ENCODE measurements at regions not wholly inside any gene's neighbourhood (a gene's known extent, or its start where the extent isn't known, plus 50 kb on each side); places are given as distances from the start of the nearest gene placed in this dataset.
"Not testable (repeated sequence)": the region's sequence is repeated elsewhere in the genome, so short reads cannot be mapped to it uniquely, and the experiment has no call there.

GRCh38 chr4:79609817-79610216 is 201.8 kb upstream of the GK2 start:
- no peak for DNase-seq (ENCODE audit: low read depth)

GRCh38 chr4:79607979-79608378 is 200.0 kb upstream of the GK2 start:
- DNase-seq (ENCODE audit: low read depth): no peak

GRCh38 chr4:79604152-79604551 is 196.1 kb upstream of the GK2 start:
- DNase-seq (ENCODE audit: low read depth): no peak

- DNase-seq (ENCODE audit: low read depth): no peak
Measured at GRCh38 chr4:79603681-79604080, 195.7 kb upstream of the GK2 start.

- DNase-seq (ENCODE audit: low read depth): no peak
Measured at GRCh38 chr4:79599691-79600090, 191.7 kb upstream of the GK2 start.

- DNase-seq (ENCODE audit: low read depth): no peak
Measured at GRCh38 chr4:79598801-79599200, 190.8 kb upstream of the GK2 start.

GRCh38 chr4:79598214-79598613 is 190.2 kb upstream of the GK2 start:
- DNase-seq (ENCODE audit: low read depth): no peak

GRCh38 chr4:79597266-79597665 is 189.2 kb upstream of the GK2 start:
- DNase-seq (ENCODE audit: low read depth): no peak

GRCh38 chr4:79592218-79592617 is 184.2 kb upstream of the GK2 start:
- DNase-seq (ENCODE audit: low read depth): not testable (repeated sequence)

GRCh38 chr4:79588679-79589078 is 180.7 kb upstream of the GK2 start:
- no peak for DNase-seq (ENCODE audit: low read depth)

GRCh38 chr4:79587207-79587606 is 179.2 kb upstream of the GK2 start:
- DNase-seq (ENCODE audit: low read depth): not testable (repeated sequence)

- no peak for DNase-seq (ENCODE audit: low read depth)
Measured at GRCh38 chr4:79585834-79586233, 177.8 kb upstream of the GK2 start.

GRCh38 chr4:79585330-79585729 is 177.3 kb upstream of the GK2 start:
- no peak for DNase-seq (ENCODE audit: low read depth)

- DNase-seq (ENCODE audit: low read depth): no peak
Measured at GRCh38 chr4:79584902-79585301, 176.9 kb upstream of the GK2 start.

GRCh38 chr4:79584352-79584751 is 176.3 kb upstream of the GK2 start:
- DNase-seq (ENCODE audit: low read depth): no peak

GRCh38 chr4:79578606-79579005 is 170.6 kb upstream of the GK2 start:
- no peak for DNase-seq (ENCODE audit: low read depth)

GRCh38 chr4:79576429-79576753 is 168.4 kb upstream of the GK2 start:
- no peak for DNase-seq (ENCODE audit: low read depth)

GRCh38 chr4:79575709-79576428 is 167.8 kb upstream of the GK2 start:
- DNase-seq (ENCODE audit: low read depth): no peak

- no peak for DNase-seq (ENCODE audit: low read depth)
Measured at GRCh38 chr4:79574741-79575451, 166.9 kb upstream of the GK2 start.

- no peak for DNase-seq (ENCODE audit: low read depth)
Measured at GRCh38 chr4:79563219-79563618, 155.2 kb upstream of the GK2 start.

- DNase-seq (ENCODE audit: low read depth): no peak
Measured at GRCh38 chr4:79561751-79562150, 153.7 kb upstream of the GK2 start.

GRCh38 chr4:79559398-79559797 is 151.4 kb upstream of the GK2 start:
- not testable (repeated sequence) for DNase-seq (ENCODE audit: low read depth)

- DNase-seq (ENCODE audit: low read depth): no peak
Measured at GRCh38 chr4:79552311-79552710, 144.3 kb upstream of the GK2 start.

- no peak for DNase-seq (ENCODE audit: low read depth)
Measured at GRCh38 chr4:79551555-79551954, 143.5 kb upstream of the GK2 start.

Measured in HS-27A (cell line).